Breast epithelium (tissue), 4 donors: ENCODE measurements at regions not wholly inside any gene's neighbourhood (a gene's known extent, or its start where the extent isn't known, plus 50 kb on each side); places are given as distances from the start of the nearest gene placed in this dataset.
"Not testable (repeated sequence)": the region's sequence is repeated elsewhere in the genome, so short reads cannot be mapped to it uniquely, and the experiment has no call there.

Experiments used
- DNase-seq, 2 donors: peaks; one replicate each; pipeline ENCODE4 v3.0.0-alpha.2; 2019; ENCODE audit warnings: low spot score in 2 of 2
- H3K27ac ChIP-seq, 2 donors: fragments of 200-600 bp; sonication (generic) in 1 of 2; one replicate each; pipeline ENCODE4 v1.5.1; 2016 to 2019; ENCODE audit warnings: mild to moderate bottlenecking in 1 of 2
- H3K27me3 ChIP-seq, 2 donors: fragments of 200-600 bp; sonication (generic) in 1 of 2; one replicate each; pipeline versions ENCODE4 v1.5.1 to v1.6.0; 2017 to 2019; ENCODE audit warnings: control low read depth in 1 of 2, mild to moderate bottlenecking in 1 of 2
- H3K36me3 ChIP-seq: fragments of 200-600 bp; one replicate; pipeline ENCODE4 v1.5.1; 2019
- H3K4me1 ChIP-seq, 2 donors: fragments of 200-600 bp; sonication (generic); one replicate each; pipeline ENCODE4 v1.5.1; 2016 to 2019; ENCODE audit warnings: control low read depth in 1 of 2
- H3K4me3 ChIP-seq, 3 donors: fragments of 200-600 bp; sonication (generic); 1 replicate in 2 of 3; 2 replicates in 1 of 3; pipeline ENCODE4 v1.5.1; 2016 to 2019; ENCODE audit warnings: mild to moderate bottlenecking in 3 of 3, moderate library complexity in 2 of 3
- H3K9me3 ChIP-seq, 2 donors: fragments of 200-600 bp; sonication (generic) in 1 of 2; one replicate each; pipeline ENCODE4 v1.5.1; 2016 to 2019; ENCODE audit warnings: control low read depth in 1 of 2
- CTCF ChIP-seq, 3 donors: fragments of 450-650 bp; IDR thresholded peaks; one replicate each; pipeline ENCODE4 v1.5.1; 2016 to 2017; ENCODE audit warnings: antibody characterized with exemption in 3 of 3, mild to moderate bottlenecking in 3 of 3, moderate library complexity in 3 of 3
- POLR2A ChIP-seq: fragments of 450-650 bp; IDR thresholded peaks from one replicate; pipeline ENCODE4 v1.6.1; 2016; ENCODE audit warnings: antibody characterized with exemption, mild to moderate bottlenecking, moderate library complexity
- POLR2AphosphoS5 ChIP-seq, 3 donors: sonication (generic); formaldehyde crosslinking; IDR thresholded peaks; one replicate each; pipeline ENCODE4 v1.6.1; 2017; ENCODE audit warnings: antibody characterized with exemption in 3 of 3
- intact Hi-C: fragments of 100-400 bp; cut with DNase I; formaldehyde crosslinking; loops from one replicate; pipeline ENCODE4 v1.15.1; 2023; ENCODE audit warnings: low total_unique reads

GRCh38 chr5:130514984-130515690 is 610.9 kb downstream of the CHSY3 start:
- intact Hi-C loops = no loop called here
- Histone ChIP-seq H3K4me1 (no peaks in the 10 kb centered on the region), H3K9me3 (peaks cover 0 to 13% of the 10 kb centered on the region in 2 donors), H3K36me3 (no peaks in the 10 kb centered on the region), H3K4me3 (no peak overlapping the region), H3K27ac (no peak overlapping the region), H3K27me3 (no peaks in the 10 kb centered on the region)
- no peak for DNase-seq
- TF ChIP-seq POLR2A (no peak), POLR2AphosphoS5 (IDR thresholded peaks at IDR 0.05) (no peak), CTCF (IDR thresholded peaks at IDR 0.05) (no peak)

GRCh38 chr5:130502702-130503101 is 598.4 kb downstream of the CHSY3 start:
- Histone ChIP-seq H3K27ac (no peak overlapping the region), H3K27me3 (no peaks in the 10 kb centered on the region), H3K4me3 (no peak overlapping the region), H3K4me1 (no peaks in the 10 kb centered on the region), H3K36me3 (no peaks in the 10 kb centered on the region), H3K9me3 (no peaks in the 10 kb centered on the region)
- no peak for DNase-seq
- intact Hi-C loops = no loop called here
- no peak for TF ChIP-seq POLR2AphosphoS5 (IDR thresholded peaks at IDR 0.05)
- no peak for TF ChIP-seq POLR2A
- no peak for TF ChIP-seq CTCF (IDR thresholded peaks at IDR 0.05)

GRCh38 chr5:130501151-130501865 is 597.0 kb downstream of the CHSY3 start:
- no peaks in the 10 kb centered on the region for H3K4me1 ChIP-seq
- no peaks in the 10 kb centered on the region for H3K36me3 ChIP-seq
- DNase-seq = no peak
- intact Hi-C loops = no loop called here
- H3K9me3 ChIP-seq = peaks cover 0 to under 1% of the 10 kb centered on the region in 2 donors
- TF ChIP-seq POLR2AphosphoS5 (IDR thresholded peaks at IDR 0.05) (no peak), POLR2A (no peak), CTCF (IDR thresholded peaks at IDR 0.05) (no peak)
- H3K4me3 ChIP-seq = no peak overlapping the region
- no peak overlapping the region for H3K27ac ChIP-seq
- no peaks in the 10 kb centered on the region for H3K27me3 ChIP-seq

GRCh38 chr5:130500495-130500894 is 596.2 kb downstream of the CHSY3 start:
- H3K4me1 ChIP-seq, H3K4me3 ChIP-seq, H3K9me3 ChIP-seq, H3K36me3 ChIP-seq, DNase-seq, intact Hi-C loops, H3K27me3 ChIP-seq, H3K27ac ChIP-seq: not testable (repeated sequence)

GRCh38 chr5:130496215-130496614 is 592.0 kb downstream of the CHSY3 start:
- Histone ChIP-seq H3K27ac (no peak overlapping the region), H3K36me3 (no peaks in the 10 kb centered on the region), H3K9me3 (peaks cover 0 to 5% of the 10 kb centered on the region in 2 donors), H3K4me3 (no peak overlapping the region), H3K4me1 (no peaks in the 10 kb centered on the region), H3K27me3 (no peaks in the 10 kb centered on the region)
- no peak for TF ChIP-seq POLR2A
- no peak for TF ChIP-seq POLR2AphosphoS5 (IDR thresholded peaks at IDR 0.05)
- no peak for TF ChIP-seq CTCF (IDR thresholded peaks at IDR 0.05)
- intact Hi-C loops = no loop called here
- DNase-seq = no peak
